H1 (cell line): ENCODE measurements at regions not wholly inside any gene's neighbourhood (a gene's known extent, or its start where the extent isn't known, plus 50 kb on each side); places are given as distances from the start of the nearest gene placed in this dataset.

Source experiments
- CTCF ChIA-PET: fragments of 300-600 bp; sonication (Branson Sonifier 250); formaldehyde crosslinking; loops from one replicate; lab custom pipeline; 2021; ENCODE audit not compliant: partially characterized antibody; lab: Charles Lee
- POLR2A ChIA-PET: fragments of 300-600 bp; sonication (Branson Sonifier 250); formaldehyde crosslinking; loops from one replicate; lab custom pipeline; 2021; ENCODE audit warnings: inconsistent platforms; ENCODE audit not compliant: partially characterized antibody; lab: Charles Lee
- DNase-seq, 2 experiments: peaks; one replicate each; pipeline versions ENCODE4 v3.0.0 to v3.0.0-alpha.2; 2010 to 2022; ENCODE audit warnings: low spot score in 2 of 2, low read depth in 1 of 2, mixed read lengths in 1 of 2
- FAIRE-seq: peaks from 2 replicates; lab custom pipeline; 2011; peaks lifted over from hg19 to GRCh38; lab: Jason Lieb, UNC
- H2AFZ ChIP-seq: 2 replicates; pipeline ENCODE4 v1.8.1; 2012; ENCODE audit warnings: low read length, inconsistent platforms
- H2AK5ac ChIP-seq: 2 replicates; pipeline ENCODE4 v1.6.1; 2013; ENCODE audit warnings: low read depth, low read length
- H2BK120ac ChIP-seq: replicated peaks from 2 replicates; pipeline ENCODE3; 2013; ENCODE audit warnings: low read depth, low read length, inconsistent platforms
- H2BK12ac ChIP-seq: 2 replicates; pipeline ENCODE4 v1.6.1; 2013; ENCODE audit warnings: low read depth, low read length
- H2BK15ac ChIP-seq: 2 replicates; pipeline ENCODE4 v1.6.1; 2013; ENCODE audit warnings: low read length
- H2BK20ac ChIP-seq: 2 replicates; pipeline ENCODE4 v1.6.1; 2013; ENCODE audit warnings: low read length
- H2BK5ac ChIP-seq: 2 replicates; pipeline ENCODE4 v1.6.1; 2013; ENCODE audit warnings: low read depth, low read length
- H3K14ac ChIP-seq: 2 replicates; pipeline ENCODE4 v1.6.1; 2013; ENCODE audit warnings: inconsistent platforms; ENCODE audit not compliant: insufficient read length
- H3K18ac ChIP-seq: 2 replicates; pipeline ENCODE4 v1.6.1; 2013; ENCODE audit warnings: low read length; ENCODE audit errors: extremely low read depth
- H3K23ac ChIP-seq: 2 replicates; pipeline ENCODE4 v1.6.1; 2013; ENCODE audit warnings: inconsistent platforms; ENCODE audit not compliant: insufficient read length
- H3K23me2 ChIP-seq: 2 replicates; pipeline ENCODE4 v1.6.1; 2013; ENCODE audit warnings: low read depth, low read length
- H3K27ac ChIP-seq: 2 replicates; pipeline ENCODE4 v1.6.1; 2011; ENCODE audit warnings: low read depth, low read length, inconsistent platforms
- H3K27me3 ChIP-seq, 4 experiments: replicated peaks in 1 of 4; 1 replicate in 1 of 4; 2 replicates in 3 of 4; pipeline versions ENCODE4 v1.6.1 to v1.8.1; 2011 to 2013; ENCODE audit warnings: low read length in 3 of 4, mild to moderate bottlenecking in 3 of 4, inconsistent platforms in 2 of 4, mixed read lengths in 2 of 4, moderate library complexity in 1 of 4; ENCODE audit not compliant: control insufficient read depth in 3 of 4, insufficient read depth in 3 of 4; ENCODE audit errors: extremely low read depth in 1 of 4
- H3K36me3 ChIP-seq, 4 experiments: 2 replicates each; pipeline versions ENCODE4 v1.6.1 to v1.8.1; 2011 to 2013; ENCODE audit warnings: mild to moderate bottlenecking in 4 of 4, low read length in 3 of 4, moderate library complexity in 2 of 4, control low read depth in 1 of 4, inconsistent platforms in 1 of 4; ENCODE audit not compliant: insufficient read depth in 4 of 4, control insufficient read depth in 2 of 4
- H3K4ac ChIP-seq: replicated peaks from 2 replicates; pipeline ENCODE3; 2013; ENCODE audit warnings: low read length, low read depth, mixed read lengths, inconsistent platforms; ENCODE audit not compliant: insufficient read length
- H3K4me1 ChIP-seq, 4 experiments: replicated peaks in 1 of 4; 1 replicate in 1 of 4; 2 replicates in 3 of 4; pipeline versions ENCODE4 v1.6.1 to v1.8.1; 2011 to 2013; ENCODE audit warnings: low read length in 3 of 4, inconsistent platforms in 2 of 4, mixed read lengths in 1 of 4; ENCODE audit not compliant: insufficient read depth in 4 of 4, control insufficient read depth in 3 of 4
- H3K4me2 ChIP-seq, 2 experiments: 2 replicates each; pipeline versions ENCODE4 v1.6.1 to v1.8.1; 2011 to 2013; ENCODE audit warnings: low read depth in 2 of 2, low read length in 2 of 2, control low read depth in 1 of 2, inconsistent platforms in 1 of 2, mild to moderate bottlenecking in 1 of 2; ENCODE audit not compliant: insufficient read depth in 1 of 2
- H3K4me3 ChIP-seq, 4 experiments: fragments of 200-600, 300-600 bp in 1 of 4; sonication (generic), shearing (Covaris generic), sonication (Bioruptor Twin) in 1 of 4; 2 replicates each; pipeline versions ENCODE4 v1.5.1 to v1.8.1; 2011 to 2016; ENCODE audit warnings: low read length in 4 of 4, low read depth in 3 of 4, control low read depth in 2 of 4, inconsistent platforms in 2 of 4, mild to moderate bottlenecking in 2 of 4, mixed read lengths in 1 of 4, moderate library complexity in 1 of 4; ENCODE audit not compliant: insufficient read depth in 2 of 4; ENCODE audit errors: extremely low read depth in 1 of 4
- H3K56ac ChIP-seq: replicated peaks from 2 replicates; pipeline ENCODE3; 2013; ENCODE audit warnings: low read depth, mild to moderate bottlenecking, mixed read lengths, low read length, inconsistent platforms; ENCODE audit not compliant: insufficient read length
- H3K79me1 ChIP-seq: 2 replicates; pipeline ENCODE4 v1.6.1; 2013; ENCODE audit warnings: low read depth, low read length, control low read depth
- H3K79me2 ChIP-seq, 2 experiments: 2 replicates each; pipeline versions ENCODE4 v1.6.1 to v1.8.1; 2012 to 2013; ENCODE audit warnings: low read length in 2 of 2, mild to moderate bottlenecking in 2 of 2, inconsistent platforms in 1 of 2; ENCODE audit not compliant: insufficient read depth in 2 of 2, control insufficient read depth in 1 of 2
- H3K9ac ChIP-seq, 4 experiments: replicated peaks in 1 of 4; 1 replicate in 1 of 4; 2 replicates in 3 of 4; pipeline versions ENCODE4 v1.6.1 to v1.8.1; 2011 to 2013; ENCODE audit warnings: low read depth in 3 of 4, low read length in 3 of 4, control low read depth in 2 of 4, mild to moderate bottlenecking in 2 of 4, moderate library complexity in 2 of 4, inconsistent platforms in 1 of 4; ENCODE audit errors: extremely low read depth in 1 of 4
- H3K9me3 ChIP-seq, 2 experiments: 2 replicates each; pipeline versions ENCODE4 v1.6.1 to v1.8.1; 2012 to 2013; ENCODE audit warnings: mild to moderate bottlenecking in 2 of 2, moderate library complexity in 2 of 2, control low read depth in 1 of 2, inconsistent platforms in 1 of 2, low read depth in 1 of 2, low read length in 1 of 2, mixed read lengths in 1 of 2; ENCODE audit not compliant: insufficient read depth in 2 of 2
- H4K20me1 ChIP-seq, 2 experiments: replicated peaks in 1 of 2; 2 replicates each; pipeline versions ENCODE3 to v1.8.1; 2011 to 2013; ENCODE audit warnings: inconsistent platforms in 2 of 2, low read length in 2 of 2, mild to moderate bottlenecking in 1 of 2; ENCODE audit not compliant: insufficient read depth in 2 of 2, control insufficient read depth in 1 of 2
- H4K5ac ChIP-seq: 2 replicates; pipeline ENCODE4 v1.6.1; 2013; ENCODE audit warnings: low read length, low read depth, mixed read lengths, inconsistent platforms; ENCODE audit not compliant: insufficient read length
- H4K8ac ChIP-seq: 2 replicates; pipeline ENCODE4 v1.8.0; 2013; ENCODE audit warnings: mild to moderate bottlenecking, moderate library complexity, low read length, inconsistent platforms; ENCODE audit not compliant: insufficient read depth; ENCODE audit errors: extremely low read depth
- H4K91ac ChIP-seq: replicated peaks from 2 replicates; pipeline ENCODE3; 2013; ENCODE audit warnings: low read length, mixed read lengths, inconsistent platforms; ENCODE audit not compliant: insufficient read length
- CHD7 ChIP-seq: fragments of 300-600 bp; sonication (generic); IDR thresholded peaks from 2 replicates; pipeline ENCODE4 v1.7.1; 2012; ENCODE audit warnings: low read length, moderate library complexity, mild to moderate bottlenecking, inconsistent platforms; ENCODE audit not compliant: insufficient replicate concordance
- WGBS, 2 experiments: shearing (Covaris generic) in 1 of 2; methylation state at CpG; one replicate each; pipeline versions ENCODE4 v1.1.6 to v1.1.7; 2013 to 2015; ENCODE audit warnings: low lambda C conversion rate in 2 of 2, mixed read lengths in 2 of 2, inconsistent platforms in 1 of 2, low coverage in 1 of 2, missing lambda C conversion rate in 1 of 2; ENCODE audit not compliant: insufficient replicate concordance in 2 of 2, insufficient coverage in 1 of 2, insufficient read length in 1 of 2; ENCODE audit errors: extremely low coverage in 1 of 2, missing lambda C conversion rate in 1 of 2; 5-methylcytosine and 5-hydroxymethylcytosine counted together

GRCh38 chr7:1344421-1344820 is 111.7 kb downstream of the UNCX start:
- Histone ChIP-seq H4K91ac (no peak overlapping the region), H4K8ac (no peak overlapping the region), H3K79me1 (no peaks in the 10 kb centered on the region), H3K27me3 (no peaks in the 10 kb centered on the region), H3K23ac (no peak overlapping the region), H3K14ac (no peak overlapping the region), H3K4me1 (no peaks in the 10 kb centered on the region), H3K9me3 (no peaks in the 10 kb centered on the region), H4K20me1 (no peaks in the 10 kb centered on the region), H2AFZ (no peak overlapping the region), H3K79me2 (no peaks in the 10 kb centered on the region), H3K4ac (no peak overlapping the region), H3K4me3 (no peak overlapping the region), H3K56ac (no peak overlapping the region), H3K23me2 (no peaks in the 10 kb centered on the region), H2BK12ac (no peak overlapping the region), H2BK5ac (no peak overlapping the region), H3K4me2 (no peak overlapping the region), H3K9ac (no peak overlapping the region), H2BK15ac (no peak overlapping the region), H2BK20ac (no peak overlapping the region), H3K18ac (no peak overlapping the region), H2BK120ac (no peak overlapping the region), H2AK5ac (no peak overlapping the region), H3K27ac (no peak overlapping the region), H4K5ac (no peak overlapping the region), H3K36me3 (no peaks in the 10 kb centered on the region)
- DNase-seq (no peak), FAIRE-seq (no peak)
- CTCF ChIA-PET, result interaction anchor here (1.0 to 1.5 kb wide), 3 partner anchors 10 to 18 kb away, joined by 3 to 5 read pairs (median 3); no protein-coding TSS in a partner anchor
- WGBS, 2 experiments, result 85% methylated on average over 12 of the region's 12 CpGs; no CpG with 5 or more reads in 1 of the 2 experiments
- POLR2A ChIA-PET, result no interaction called here
- no peak for TF ChIP-seq CHD7
